ENCODE measurements at regions not wholly inside any gene's neighbourhood (a gene's known extent, or its start where the extent isn't known, plus 50 kb on each side); places are given as distances from the start of the nearest gene placed in this dataset.

DNA sequence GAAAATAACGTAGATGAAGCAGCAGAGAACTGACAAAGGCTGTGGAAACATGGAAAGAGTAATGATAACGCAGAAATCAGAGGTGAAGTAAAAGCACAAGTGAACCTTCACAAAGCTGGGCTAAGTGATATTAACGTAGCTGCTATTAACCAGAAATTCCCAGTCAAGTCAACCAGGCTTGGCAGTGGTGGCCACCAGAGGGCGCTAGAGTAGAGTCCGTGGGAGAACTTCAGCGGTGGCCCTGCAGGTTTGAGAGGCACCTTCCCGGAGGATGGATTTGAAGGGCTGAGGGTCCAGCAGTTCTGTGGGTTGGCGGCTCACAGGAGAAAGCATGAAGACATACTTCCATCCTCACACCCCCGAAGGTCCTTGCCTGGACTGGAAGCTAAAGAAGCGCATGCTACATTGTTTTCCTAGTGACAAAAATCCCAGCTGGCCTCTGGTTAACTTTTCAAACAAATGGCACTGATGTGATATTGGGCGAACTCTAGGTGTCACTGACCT is 81.7 kb upstream of the ZNF648 start:
- no peaks in the 10 kb centered on the region for H3K27me3 ChIP-seq (ENCODE audit: insufficient read depth, low read length)
- H3K27ac ChIP-seq (ENCODE audit: insufficient read length, low read depth, low read length): no peak overlapping the region
- WGBS (ENCODE audit: extremely low coverage, insufficient read length, low lambda C conversion rate): no CpG with 5 or more reads among the region's 11 CpGs

More for the DNA sequence above, 81.7 kb upstream of the ZNF648 start:
- Histone ChIP-seq H4K5ac (ENCODE audit: insufficient read length, low read depth, low read length) (no peak overlapping the region), H3K14ac (ENCODE audit: insufficient read depth, low read length) (no peak overlapping the region), H3K79me1 (ENCODE audit: insufficient read depth, low read depth, low read length, poor library complexity, severe bottlenecking) (no peaks in the 10 kb centered on the region), H3T11ph (ENCODE audit: low read length) (no peak overlapping the region), H2BK12ac (ENCODE audit: insufficient read length, low read depth, low read length) (no peak overlapping the region), H2AFZ (ENCODE audit: low read length) (no peak overlapping the region), H4K20me1 (ENCODE audit: control insufficient read depth, insufficient read depth, insufficient read length) (no peaks in the 10 kb centered on the region), H2BK5ac (ENCODE audit: insufficient read length, low read length) (no peak overlapping the region), H4K91ac (ENCODE audit: insufficient read length, low read depth, low read length) (no peak overlapping the region), H3K9ac (ENCODE audit: extremely low read depth, insufficient read length, low read length) (no peak overlapping the region), H2BK20ac (ENCODE audit: low read depth, low read length, poor library complexity, severe bottlenecking) (no peak overlapping the region), H3K18ac (ENCODE audit: insufficient read length, low read depth, low read length) (no peak overlapping the region), H2AK5ac (ENCODE audit: insufficient read length, low read length) (no peak overlapping the region), H3K4me1 (ENCODE audit: insufficient read depth, low read length) (no peaks in the 10 kb centered on the region), H2BK120ac (ENCODE audit: low read depth, low read length, poor library complexity, severe bottlenecking) (no peak overlapping the region), H3K23ac (ENCODE audit: insufficient read length, low read depth, low read length) (no peak overlapping the region), H3K9me3 (ENCODE audit: control insufficient read depth, low read depth, low read length) (no peaks in the 10 kb centered on the region), H2BK15ac (ENCODE audit: low read depth, low read length) (no peak overlapping the region), H3K4me2 (ENCODE audit: insufficient read depth, insufficient read length, low read length) (no peak overlapping the region), H4K8ac (replicated peaks; ENCODE audit: insufficient read length, low read depth, low read length) (no peak overlapping the region), H3K79me2 (ENCODE audit: insufficient read depth, low read length) (no peaks in the 10 kb centered on the region), H3K4ac (ENCODE audit: low read depth, low read length) (no peak overlapping the region), H3K23me2 (ENCODE audit: insufficient read length, low read depth, low read length, poor library complexity, severe bottlenecking) (no peaks in the 10 kb centered on the region), H3K56ac (ENCODE audit: insufficient read length, low read depth, low read length) (no peak overlapping the region)
- Mint-ChIP-seq H3K36me3 (ENCODE audit: insufficient read depth in 1 of 3, low read depth in 3 of 3) (no peaks in the 10 kb centered on the region), H3K4me3 (no peak overlapping the region), H3K27ac (no peak overlapping the region), H3K4me1 (peaks cover 17 to 21% of the 10 kb centered on the region in 2 experiments), H3K27me3 (ENCODE audit: low read depth) (no peaks in the 10 kb centered on the region; the same call in 1 of the 2 replicates), H3K9me3 (no peaks in the 10 kb centered on the region)
- TF ChIP-seq, protein P1, sequence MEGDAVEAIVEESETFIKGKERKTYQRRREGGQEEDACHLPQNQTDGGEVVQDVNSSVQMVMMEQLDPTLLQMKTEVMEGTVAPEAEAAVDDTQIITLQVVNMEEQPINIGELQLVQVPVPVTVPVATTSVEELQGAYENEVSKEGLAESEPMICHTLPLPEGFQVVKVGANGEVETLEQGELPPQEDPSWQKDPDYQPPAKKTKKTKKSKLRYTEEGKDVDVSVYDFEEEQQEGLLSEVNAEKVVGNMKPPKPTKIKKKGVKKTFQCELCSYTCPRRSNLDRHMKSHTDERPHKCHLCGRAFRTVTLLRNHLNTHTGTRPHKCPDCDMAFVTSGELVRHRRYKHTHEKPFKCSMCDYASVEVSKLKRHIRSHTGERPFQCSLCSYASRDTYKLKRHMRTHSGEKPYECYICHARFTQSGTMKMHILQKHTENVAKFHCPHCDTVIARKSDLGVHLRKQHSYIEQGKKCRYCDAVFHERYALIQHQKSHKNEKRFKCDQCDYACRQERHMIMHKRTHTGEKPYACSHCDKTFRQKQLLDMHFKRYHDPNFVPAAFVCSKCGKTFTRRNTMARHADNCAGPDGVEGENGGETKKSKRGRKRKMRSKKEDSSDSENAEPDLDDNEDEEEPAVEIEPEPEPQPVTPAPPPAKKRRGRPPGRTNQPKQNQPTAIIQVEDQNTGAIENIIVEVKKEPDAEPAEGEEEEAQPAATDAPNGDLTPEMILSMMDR (conservative IDR thresholded peaks at IDR 0.05): peak; percentile 93
- peak; percentile 89 for DNase-seq

All from H9 (cell line).